Activated CD8-positive, alpha-beta memory T cell treated with anti-CD3 and anti-CD28 coated beads, Interleukin-2, amount 10 ng/mL, durations not matched to agents 7 days and 5 days (primary cell): ENCODE measurements at regions not wholly inside any gene's neighbourhood (a gene's known extent, or its start where the extent isn't known, plus 50 kb on each side); places are given as distances from the start of the nearest gene placed in this dataset.
"Not testable (repeated sequence)": the region's sequence is repeated elsewhere in the genome, so short reads cannot be mapped to it uniquely, and the experiment has no call there.

Experiments
- ATAC-seq: fragments of 150-1000 bp; cut with Tn5 transposase; one replicate; pipeline ENCODE4 v1.10.0; 2021; ENCODE audit warnings: moderate library complexity
- CTCF ChIA-PET: fragments of 350-600 bp; sonication (Branson Sonifier 250); formaldehyde crosslinking; loops from one replicate; lab custom pipeline; 2021; ENCODE audit warnings: antibody characterized with exemption; lab: Charles Lee
- DNase-seq: peaks from one replicate; pipeline ENCODE4 v3.0.0-alpha.2; 2020
- H3K27ac Mint-ChIP-seq: one replicate; pipeline ENCODE4 v1.8.0; 2021; ENCODE audit warnings: mild to moderate bottlenecking, mixed read lengths
- H3K27me3 Mint-ChIP-seq: one replicate; pipeline ENCODE4 v1.8.0; 2021; ENCODE audit warnings: mixed read lengths
- H3K36me3 Mint-ChIP-seq: one replicate; pipeline ENCODE4 v1.8.0; 2021; ENCODE audit warnings: mild to moderate bottlenecking, mixed read lengths
- H3K4me1 Mint-ChIP-seq: one replicate; pipeline ENCODE4 v1.8.0; 2021; ENCODE audit warnings: mixed read lengths
- H3K4me3 Mint-ChIP-seq: one replicate; pipeline ENCODE4 v1.8.0; 2021; ENCODE audit warnings: mild to moderate bottlenecking, moderate library complexity, mixed read lengths
- H3K9me3 Mint-ChIP-seq: one replicate; pipeline ENCODE4 v1.8.0; 2022; ENCODE audit warnings: low read depth, mixed read lengths

DNA sequence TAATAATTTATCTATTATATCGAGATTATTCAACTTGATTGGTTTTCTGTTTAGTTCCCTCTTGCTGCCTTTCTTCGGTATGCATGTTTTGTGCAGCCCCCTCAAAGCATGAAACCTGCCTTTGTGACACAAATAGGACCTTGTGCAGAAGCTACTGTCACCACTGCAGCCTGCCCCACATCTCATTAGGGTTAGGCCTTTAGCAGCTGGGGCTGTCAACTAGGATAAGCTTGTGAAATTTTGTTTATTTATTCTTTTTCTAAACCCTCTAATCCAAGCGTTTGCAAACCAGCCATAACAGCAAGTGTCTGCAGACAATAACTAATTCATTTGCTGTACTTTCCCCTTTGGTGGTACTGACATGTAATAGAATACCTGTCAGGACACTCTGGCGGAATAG, 258.9 kb downstream of the RCHY1 start:
- CTCF ChIA-PET, result no interaction called here
- ATAC-seq, result no peak
- no peaks in the 10 kb centered on the region for H3K27me3 Mint-ChIP-seq
- no peak overlapping the region for H3K27ac Mint-ChIP-seq
- DNase-seq, result no peak
- H3K4me1 Mint-ChIP-seq, result no peaks in the 10 kb centered on the region
- H3K9me3 Mint-ChIP-seq, result peaks cover 2% of the 10 kb centered on the region
- no peaks in the 10 kb centered on the region for H3K36me3 Mint-ChIP-seq
- H3K4me3 Mint-ChIP-seq, result no peak overlapping the region

DNA sequence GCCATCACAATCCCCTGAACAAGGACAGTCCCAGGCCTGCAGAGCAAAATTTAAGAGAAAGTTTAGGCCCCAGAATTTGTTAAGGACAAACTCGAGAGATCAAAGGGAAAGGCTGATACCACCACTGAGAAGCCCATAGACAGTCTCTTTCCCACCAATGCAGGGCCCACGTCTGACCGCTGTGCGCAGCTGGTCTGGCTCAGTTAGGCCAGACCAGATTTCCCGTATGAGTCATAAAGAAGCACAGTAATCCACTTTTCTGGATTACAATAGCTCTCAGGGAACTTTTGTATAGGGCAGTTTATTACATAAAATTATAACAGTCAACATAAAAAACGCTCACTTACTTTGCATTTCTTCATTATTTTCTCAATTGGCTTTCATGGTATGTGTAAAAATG, 259.5 kb downstream of the RCHY1 start:
- ATAC-seq, result no peak
- Mint-ChIP-seq H3K4me1 (no peaks in the 10 kb centered on the region), H3K4me3 (no peak overlapping the region)

DNA sequence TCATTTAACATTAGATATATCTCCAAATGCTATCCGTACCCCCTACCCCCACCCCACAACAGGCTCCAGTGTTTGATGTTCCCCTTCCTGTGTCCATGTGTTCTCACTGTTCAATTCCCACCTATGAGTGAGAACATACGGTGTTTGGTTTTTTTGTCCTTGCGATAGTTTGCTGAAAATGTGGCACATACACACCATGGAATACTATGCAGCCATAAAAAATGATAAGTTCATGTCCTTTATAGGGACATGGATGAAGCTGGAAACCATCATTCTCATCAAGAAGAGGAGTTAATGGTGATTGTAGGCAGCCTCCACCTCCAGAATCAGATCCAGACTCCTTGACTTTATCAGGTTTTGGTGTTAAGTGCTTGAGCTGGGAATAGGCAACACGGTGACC, 261.1 kb downstream of the RCHY1 start:
- H3K4me3 Mint-ChIP-seq, ATAC-seq, H3K36me3 Mint-ChIP-seq, H3K9me3 Mint-ChIP-seq, CTCF ChIA-PET, H3K27ac Mint-ChIP-seq, DNase-seq, H3K27me3 Mint-ChIP-seq, H3K4me1 Mint-ChIP-seq: not testable (repeated sequence)

More for the DNA sequence above, 259.5 kb downstream of the RCHY1 start:
- no peak for DNase-seq
- CTCF ChIA-PET, result no interaction called here
- H3K27me3 Mint-ChIP-seq, result no peaks in the 10 kb centered on the region
- H3K27ac Mint-ChIP-seq, result no peak overlapping the region
- peaks cover 2% of the 10 kb centered on the region for H3K9me3 Mint-ChIP-seq
- no peaks in the 10 kb centered on the region for H3K36me3 Mint-ChIP-seq

DNA sequence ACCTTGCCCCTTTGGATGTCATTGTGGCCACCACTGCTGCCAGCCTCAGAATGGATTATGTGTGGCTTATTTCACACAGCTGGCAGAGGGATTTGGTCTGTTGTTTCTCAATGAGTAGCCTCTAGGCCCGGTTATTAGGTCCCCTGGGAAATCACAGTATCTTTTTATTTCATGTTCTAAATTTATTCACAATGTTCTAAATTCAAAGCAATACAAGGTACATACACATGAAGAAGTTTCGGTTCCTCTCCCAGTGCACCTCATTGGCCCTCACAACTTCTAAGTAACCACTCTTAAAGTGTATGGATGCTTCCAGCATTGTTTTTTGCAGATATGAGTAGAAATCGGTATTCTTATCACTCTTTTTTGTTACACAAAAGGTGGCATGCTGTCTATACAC, 262.7 kb downstream of the RCHY1 start:
- no peaks in the 10 kb centered on the region for H3K27me3 Mint-ChIP-seq
- H3K4me1 Mint-ChIP-seq, result no peaks in the 10 kb centered on the region
- no peak overlapping the region for H3K27ac Mint-ChIP-seq
- peaks cover 2% of the 10 kb centered on the region for H3K9me3 Mint-ChIP-seq
- ATAC-seq (no peak), DNase-seq (no peak)
- no peaks in the 10 kb centered on the region for H3K36me3 Mint-ChIP-seq
- CTCF ChIA-PET, result no interaction called here
- no peak overlapping the region for H3K4me3 Mint-ChIP-seq

DNA sequence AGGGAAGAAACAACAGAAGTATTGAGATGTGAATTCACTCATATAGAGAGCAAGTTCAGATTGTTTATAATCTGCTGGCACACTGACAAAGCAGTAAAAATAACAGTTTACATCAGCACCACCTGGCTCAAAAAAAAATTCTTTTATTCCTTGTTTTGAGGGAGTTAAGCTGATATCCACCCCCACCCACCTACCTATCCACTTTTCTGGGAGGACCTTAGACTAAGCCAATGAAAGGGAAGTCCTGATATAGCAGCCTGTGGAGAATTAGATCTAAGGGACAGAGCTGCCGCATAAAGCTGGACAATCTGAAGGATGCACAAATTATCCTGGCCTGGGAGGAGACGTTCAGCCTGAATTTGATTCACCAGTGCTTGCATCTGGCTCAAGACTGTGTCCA, 264.5 kb downstream of the RCHY1 start:
- H3K27me3 Mint-ChIP-seq, result no peaks in the 10 kb centered on the region
- H3K27ac Mint-ChIP-seq, result no peak overlapping the region
- CTCF ChIA-PET, result no interaction called here
- peaks cover 2% of the 10 kb centered on the region for H3K9me3 Mint-ChIP-seq
- no peak overlapping the region for H3K4me3 Mint-ChIP-seq
- H3K36me3 Mint-ChIP-seq, result no peaks in the 10 kb centered on the region
- ATAC-seq (no peak), DNase-seq (no peak)
- no peaks in the 10 kb centered on the region for H3K4me1 Mint-ChIP-seq

DNA sequence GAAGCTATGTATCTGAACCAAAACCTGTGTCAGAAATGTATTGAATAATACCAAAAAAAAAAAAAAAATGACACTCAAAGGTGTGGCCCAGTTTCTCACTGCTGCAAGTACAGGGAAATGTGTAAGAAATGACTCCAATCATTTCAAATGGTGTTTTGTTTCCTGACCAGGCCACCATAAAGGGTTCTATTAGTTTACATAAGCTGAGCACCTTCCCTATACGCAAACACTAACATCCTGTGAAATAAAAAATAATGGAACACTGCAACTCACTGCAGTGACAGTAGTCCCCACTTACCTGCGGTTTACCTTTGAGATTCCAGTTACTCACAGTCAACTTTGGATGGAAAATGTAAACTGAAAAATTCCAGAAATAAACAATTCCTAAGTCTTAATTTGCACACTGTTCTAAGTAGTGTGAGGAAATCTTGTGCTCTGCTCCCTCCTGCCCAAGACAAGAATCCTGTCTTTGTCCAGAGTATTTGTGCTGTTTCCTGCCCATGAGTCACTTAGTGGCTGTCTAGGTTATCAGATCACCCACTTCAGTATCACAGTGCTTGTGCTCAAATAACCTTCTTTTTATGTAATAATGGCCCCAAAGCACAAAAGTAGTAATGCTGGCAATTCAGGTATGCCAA, 265.3 kb downstream of the RCHY1 start:
- no peak overlapping the region for H3K4me3 Mint-ChIP-seq
- CTCF ChIA-PET, result no interaction called here

DNA sequence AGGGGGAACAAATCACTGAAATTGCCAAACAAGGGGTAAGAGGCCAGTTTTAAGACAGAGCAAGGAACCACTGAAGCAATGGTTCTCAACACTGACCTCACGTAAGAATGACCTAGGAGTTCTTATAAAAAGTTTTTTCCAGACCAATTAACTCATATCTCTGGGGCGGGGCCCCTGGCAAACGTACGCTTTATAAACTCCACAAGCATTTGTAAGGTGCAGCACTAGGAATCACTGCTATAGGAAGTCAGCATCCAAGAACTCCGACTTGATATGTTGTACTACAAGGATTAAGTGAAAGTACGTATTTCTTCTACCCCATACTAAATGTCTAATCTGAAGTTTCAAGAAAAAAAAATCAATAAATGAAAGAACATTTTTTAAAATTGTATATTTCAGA, 269.9 kb downstream of the RCHY1 start:
- Mint-ChIP-seq H3K4me1 (no peaks in the 10 kb centered on the region), H3K27me3 (no peaks in the 10 kb centered on the region), H3K4me3 (no peak overlapping the region), H3K9me3 (no peaks in the 10 kb centered on the region), H3K27ac (no peak overlapping the region), H3K36me3 (no peaks in the 10 kb centered on the region)
- no peak for DNase-seq
- no peak for ATAC-seq
- CTCF ChIA-PET, result no interaction called here

More for the DNA sequence above, 265.3 kb downstream of the RCHY1 start:
- H3K36me3 Mint-ChIP-seq, result no peaks in the 10 kb centered on the region
- no peaks in the 10 kb centered on the region for H3K27me3 Mint-ChIP-seq
- peaks cover 2% of the 10 kb centered on the region for H3K9me3 Mint-ChIP-seq
- DNase-seq (no peak), ATAC-seq (no peak)
- no peak overlapping the region for H3K27ac Mint-ChIP-seq
- H3K4me1 Mint-ChIP-seq, result no peaks in the 10 kb centered on the region

DNA sequence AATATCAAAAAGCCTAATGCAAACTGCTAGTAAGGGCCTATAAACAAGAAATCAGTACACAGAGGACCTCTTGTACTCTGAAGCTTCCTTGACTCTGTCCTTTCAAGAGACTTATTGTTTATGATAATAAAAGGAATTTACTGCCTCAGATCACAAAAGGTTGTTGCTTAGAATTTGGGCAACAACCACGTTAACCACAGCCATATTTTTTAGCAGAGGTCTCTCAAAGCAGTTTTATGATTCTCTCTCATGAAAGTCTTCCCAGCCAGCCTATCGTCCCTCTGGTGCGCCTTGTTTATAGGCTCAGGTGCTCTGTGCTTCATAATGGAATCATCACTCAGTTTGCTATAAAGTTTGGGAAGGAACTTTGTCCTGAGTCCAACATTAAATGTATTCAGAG, 270.6 kb downstream of the RCHY1 start:
- Mint-ChIP-seq H3K9me3 (no peaks in the 10 kb centered on the region), H3K27me3 (no peaks in the 10 kb centered on the region), H3K27ac (no peak overlapping the region), H3K4me3 (no peak overlapping the region), H3K36me3 (no peaks in the 10 kb centered on the region), H3K4me1 (no peaks in the 10 kb centered on the region)
- CTCF ChIA-PET, result no interaction called here
- no peak for ATAC-seq
- no peak for DNase-seq

DNA sequence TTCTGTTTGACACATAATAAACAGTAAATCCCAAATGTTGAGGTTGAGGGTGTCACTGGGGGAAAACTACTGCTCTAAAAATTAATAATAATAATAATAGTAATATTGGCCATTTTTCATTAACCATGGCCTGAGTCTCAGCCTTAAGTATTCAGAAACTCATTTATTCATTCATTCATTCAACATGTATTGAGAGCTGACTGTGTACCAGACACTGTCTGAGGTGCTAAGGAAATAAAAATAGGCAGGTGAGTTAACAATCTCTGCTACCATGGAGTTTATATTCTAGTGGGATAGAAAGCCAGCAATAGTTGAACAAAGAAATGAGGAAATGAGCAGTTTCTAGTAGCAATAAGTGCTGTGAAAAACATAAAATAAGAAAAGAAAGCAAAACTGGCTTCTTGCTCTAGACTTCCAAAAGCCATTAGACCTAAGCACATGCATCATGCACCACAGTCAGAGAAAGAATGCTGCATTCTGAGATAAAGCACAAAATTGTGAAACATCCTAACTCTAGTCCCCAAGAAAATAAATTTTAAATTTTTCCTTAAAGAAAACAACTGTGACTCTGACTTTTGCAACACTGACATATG, 278.7 kb downstream of the RCHY1 start:
- Mint-ChIP-seq H3K36me3 (no peaks in the 10 kb centered on the region), H3K9me3 (no peaks in the 10 kb centered on the region), H3K27me3 (no peaks in the 10 kb centered on the region), H3K4me1 (no peaks in the 10 kb centered on the region), H3K27ac (no peak overlapping the region), H3K4me3 (no peak overlapping the region)
- no peak for DNase-seq
- no peak for ATAC-seq
- CTCF ChIA-PET, result no interaction called here

DNA sequence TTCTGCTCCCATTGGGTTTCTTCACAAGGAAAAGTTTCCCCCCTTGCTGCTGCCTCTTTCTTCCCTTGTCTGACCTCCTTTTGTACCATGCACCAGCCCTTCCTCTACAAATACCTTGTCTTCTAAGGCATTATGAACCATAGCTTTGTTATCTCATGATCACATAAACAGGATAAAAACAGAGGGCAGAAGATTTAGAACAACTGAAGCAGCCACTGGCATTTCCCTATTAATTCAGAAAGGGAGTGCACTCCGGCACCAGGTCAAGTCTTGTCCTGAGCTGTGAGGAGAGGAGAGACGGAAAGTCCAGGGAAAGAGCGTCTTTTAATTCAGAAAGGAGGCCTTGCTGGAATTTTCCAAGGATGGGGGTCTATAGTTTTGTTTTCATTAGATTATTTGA, 281.7 kb downstream of the RCHY1 start:
- Mint-ChIP-seq H3K4me1 (no peaks in the 10 kb centered on the region), H3K4me3 (no peak overlapping the region), H3K36me3 (no peaks in the 10 kb centered on the region), H3K27me3 (no peaks in the 10 kb centered on the region), H3K27ac (no peak overlapping the region), H3K9me3 (no peaks in the 10 kb centered on the region)
- ATAC-seq, result no peak
- DNase-seq, result no peak
- CTCF ChIA-PET, result no interaction called here

DNA sequence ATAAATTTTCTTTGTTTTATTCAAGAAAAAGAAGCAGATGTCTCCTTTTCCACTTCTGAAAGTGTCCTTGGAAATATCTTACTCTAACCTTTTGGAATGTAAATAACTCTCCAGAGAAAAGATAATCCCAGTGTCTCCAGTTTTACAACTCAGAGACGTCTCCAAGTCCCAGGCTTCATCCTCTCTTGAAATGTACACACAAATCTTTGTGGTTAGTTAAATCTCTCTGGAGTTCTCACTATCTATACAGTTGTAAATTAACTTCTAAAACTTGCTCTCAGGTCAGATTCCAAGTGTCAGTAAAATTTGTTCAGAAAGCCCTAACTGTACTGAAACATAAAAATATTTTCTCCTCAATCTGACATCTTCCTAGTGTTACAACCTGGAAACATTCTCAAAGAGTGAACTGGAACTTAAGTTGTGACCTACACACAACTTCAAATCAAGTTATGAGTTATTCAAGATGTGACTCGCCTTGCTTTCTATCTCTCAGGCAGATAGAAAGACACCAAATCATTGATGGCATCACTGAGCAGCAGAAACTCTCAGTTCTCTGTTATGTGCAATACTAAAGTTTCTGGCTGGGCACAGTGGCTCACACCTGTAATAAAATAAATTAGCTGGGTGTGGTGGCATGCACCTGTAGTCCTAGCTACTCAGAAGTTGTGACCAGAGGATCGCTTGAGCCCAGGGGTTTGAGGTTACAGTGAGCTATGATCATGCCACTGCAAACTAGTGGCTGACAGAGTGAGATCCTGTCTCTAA, 284.2 kb downstream of the RCHY1 start:
- no peak for DNase-seq
- no peak for ATAC-seq
- no peaks in the 10 kb centered on the region for H3K36me3 Mint-ChIP-seq
- no peak overlapping the region for H3K27ac Mint-ChIP-seq
- H3K27me3 Mint-ChIP-seq, result no peaks in the 10 kb centered on the region
- CTCF ChIA-PET, result no interaction called here
- H3K4me1 Mint-ChIP-seq, result no peaks in the 10 kb centered on the region
- no peaks in the 10 kb centered on the region for H3K9me3 Mint-ChIP-seq
- no peak overlapping the region for H3K4me3 Mint-ChIP-seq

DNA sequence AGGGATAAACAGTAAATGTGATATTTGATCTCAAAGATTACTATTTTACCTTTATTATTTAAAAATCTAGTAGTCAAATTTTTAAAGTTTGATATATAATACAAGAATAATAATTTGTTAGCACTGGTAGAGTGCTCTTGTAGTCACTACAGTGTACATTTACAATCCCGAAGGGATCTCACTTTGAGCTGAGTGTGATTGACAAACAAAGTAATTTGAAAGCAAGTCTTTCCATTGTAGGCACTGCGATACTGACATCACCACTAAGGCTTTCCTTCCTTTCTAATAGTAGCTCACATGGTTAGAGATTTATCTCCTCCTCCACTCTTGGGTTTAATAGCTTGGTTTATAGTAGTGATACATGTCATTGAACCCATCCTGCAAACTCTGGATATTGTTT, 280.6 kb downstream of the PARM1 start:
- DNase-seq, result no peak
- H3K4me1 Mint-ChIP-seq, result no peaks in the 10 kb centered on the region
- H3K4me3 Mint-ChIP-seq, result no peak overlapping the region
- CTCF ChIA-PET, result no interaction called here
- H3K27me3 Mint-ChIP-seq, result no peaks in the 10 kb centered on the region
- no peaks in the 10 kb centered on the region for H3K36me3 Mint-ChIP-seq
- H3K27ac Mint-ChIP-seq, result no peak overlapping the region
- H3K9me3 Mint-ChIP-seq, result no peaks in the 10 kb centered on the region
- no peak for ATAC-seq

DNA sequence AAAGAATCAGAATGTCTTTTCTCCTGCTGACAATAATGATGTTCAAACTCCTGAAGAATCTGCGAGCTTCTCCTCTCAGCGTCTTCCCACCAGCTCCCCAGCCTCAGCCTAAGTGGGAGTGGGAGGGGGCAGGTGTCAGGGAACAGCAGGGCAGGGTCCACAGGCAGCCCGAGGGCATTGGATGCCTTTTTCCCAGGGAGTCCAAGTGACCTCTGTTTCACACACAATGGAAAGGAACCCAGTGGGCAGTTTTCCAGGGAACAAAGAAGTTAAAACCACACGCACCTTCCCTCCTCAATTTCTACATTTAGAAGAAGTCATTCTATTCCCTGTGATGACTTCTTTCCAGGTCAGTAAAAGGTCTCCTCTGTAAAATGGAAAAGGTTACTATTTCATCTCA, 278.5 kb downstream of the PARM1 start:
- ATAC-seq, result no peak
- no peaks in the 10 kb centered on the region for H3K9me3 Mint-ChIP-seq
- no peak for DNase-seq
- CTCF ChIA-PET, result no interaction called here
- no peak overlapping the region for H3K4me3 Mint-ChIP-seq
- H3K27ac Mint-ChIP-seq, result no peak overlapping the region
- H3K4me1 Mint-ChIP-seq, result no peaks in the 10 kb centered on the region
- no peaks in the 10 kb centered on the region for H3K36me3 Mint-ChIP-seq
- H3K27me3 Mint-ChIP-seq, result no peaks in the 10 kb centered on the region

DNA sequence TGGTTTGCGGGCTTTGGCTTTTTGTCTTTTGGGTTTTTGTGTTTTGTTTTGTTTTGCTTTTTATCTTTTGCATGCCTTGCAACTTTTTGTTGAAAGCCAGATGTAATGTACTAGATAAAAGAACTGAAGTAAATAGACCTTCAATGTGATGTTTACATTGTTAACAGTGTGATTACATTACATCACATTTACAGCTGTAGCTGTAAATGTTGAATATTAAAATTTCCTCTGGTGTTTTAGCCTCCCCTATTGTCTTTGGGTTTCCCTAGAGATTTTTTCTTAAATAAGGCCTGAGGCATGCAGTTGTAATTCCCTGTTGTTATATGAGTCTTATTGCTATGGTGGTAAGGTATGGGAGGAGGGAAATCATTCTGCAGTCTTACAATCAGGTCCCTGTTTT, 275.0 kb downstream of the PARM1 start:
- Mint-ChIP-seq H3K9me3 (no peaks in the 10 kb centered on the region), H3K27ac (no peak overlapping the region), H3K4me3 (no peak overlapping the region), H3K36me3 (no peaks in the 10 kb centered on the region), H3K27me3 (no peaks in the 10 kb centered on the region), H3K4me1 (no peaks in the 10 kb centered on the region)
- CTCF ChIA-PET, result no interaction called here
- DNase-seq (no peak), ATAC-seq (no peak)
